IPS-NIHi11 (cell line): ENCODE measurements at regions not wholly inside any gene's neighbourhood (a gene's known extent, or its start where the extent isn't known, plus 50 kb on each side); places are given as distances from the start of the nearest gene placed in this dataset.
"Not testable (repeated sequence)": the region's sequence is repeated elsewhere in the genome, so short reads cannot be mapped to it uniquely, and the experiment has no call there.

Experiments used
- DNase-seq: peaks from one replicate; pipeline ENCODE4 v3.0.0; 2012; ENCODE audit warnings: mixed read lengths, low spot score

GRCh38 chr2:20949256-20949655 is 94.6 kb downstream of the APOB start:
- no peak for DNase-seq

GRCh38 chr2:20946468-20946867 is 97.4 kb downstream of the APOB start:
- DNase-seq = no peak

GRCh38 chr2:20943721-20944120 is 100.2 kb downstream of the APOB start:
- DNase-seq = not testable (repeated sequence)

GRCh38 chr2:20942646-20943125 is 101.2 kb downstream of the APOB start:
- no peak for DNase-seq

GRCh38 chr2:20940856-20941255 is 103.0 kb downstream of the APOB start:
- DNase-seq = no peak

GRCh38 chr2:20939931-20940795 is 103.7 kb downstream of the APOB start:
- no peak for DNase-seq

GRCh38 chr2:20937353-20937752 is 106.5 kb downstream of the APOB start:
- DNase-seq = no peak

GRCh38 chr2:20935168-20935775 is 108.6 kb downstream of the APOB start:
- no peak for DNase-seq

GRCh38 chr2:20934236-20934635 is 109.6 kb downstream of the APOB start:
- DNase-seq = no peak

- no peak for DNase-seq
These were observed 110.2 kb downstream of the APOB start for GRCh38 chr2:20933714-20934113.

- DNase-seq = no peak
These were observed 108.4 kb upstream of the LDAH start for GRCh38 chr2:20931346-20931745.

GRCh38 chr2:20930928-20931327 is 108.0 kb upstream of the LDAH start:
- no peak for DNase-seq

- DNase-seq = no peak
These were observed 106.8 kb upstream of the LDAH start for GRCh38 chr2:20929721-20930120.

- DNase-seq = no peak
These were observed 105.7 kb upstream of the LDAH start for GRCh38 chr2:20928617-20929016.

GRCh38 chr2:20925265-20925889 is 102.5 kb upstream of the LDAH start:
- DNase-seq = peak; percentile 79

GRCh38 chr2:20919297-20919800 is 96.4 kb upstream of the LDAH start:
- DNase-seq = no peak

GRCh38 chr2:20917719-20918572 is 95.0 kb upstream of the LDAH start:
- no peak for DNase-seq

- no peak for DNase-seq
These were observed 94.4 kb upstream of the LDAH start for GRCh38 chr2:20917287-20917660.

- DNase-seq = no peak
These were observed 93.8 kb upstream of the LDAH start for GRCh38 chr2:20916604-20917286.

GRCh38 chr2:20915271-20915670 is 92.4 kb upstream of the LDAH start:
- no peak for DNase-seq

GRCh38 chr2:20914771-20915170 is 91.9 kb upstream of the LDAH start:
- no peak for DNase-seq
